Astrocyte (in vitro differentiated cells and primary cell): ENCODE measurements at regions not wholly inside any gene's neighbourhood (a gene's known extent, or its start where the extent isn't known, plus 50 kb on each side); places are given as distances from the start of the nearest gene placed in this dataset.

Source experiments
- DNase-seq: peaks from one replicate; pipeline ENCODE4 v3.0.0-alpha.2; 2010; ENCODE audit warnings: low read depth
- FAIRE-seq: peaks from 2 replicates; lab custom pipeline; 2011; peaks lifted over from hg19 to GRCh38; lab: Jason Lieb, UNC
- H2AFZ ChIP-seq: 2 replicates; pipeline ENCODE4 v1.6.0; 2012; ENCODE audit warnings: low read depth, low read length, inconsistent platforms
- H3K27ac ChIP-seq: 2 replicates; pipeline ENCODE4 v1.5.1; 2011; ENCODE audit warnings: low read depth, low read length, inconsistent platforms
- H3K27me3 ChIP-seq: 2 replicates; pipeline ENCODE4 v1.6.0; 2011; ENCODE audit warnings: low read length, inconsistent platforms; ENCODE audit not compliant: insufficient read depth
- H3K36me3 ChIP-seq: 2 replicates; pipeline ENCODE4 v1.5.1; 2011; ENCODE audit warnings: low read length, inconsistent platforms; ENCODE audit not compliant: insufficient read depth
- H3K4me1 ChIP-seq: 2 replicates; pipeline ENCODE4 v1.5.1; 2011; ENCODE audit warnings: low read length, inconsistent platforms; ENCODE audit not compliant: insufficient read depth
- H3K4me2 ChIP-seq: 2 replicates; pipeline ENCODE4 v1.6.0; 2012; ENCODE audit warnings: low read length, inconsistent platforms
- H3K4me3 ChIP-seq: 2 replicates; pipeline ENCODE4 v1.5.1; 2011; ENCODE audit warnings: low read depth, mild to moderate bottlenecking, low read length, inconsistent platforms; ENCODE audit not compliant: insufficient read depth
- H3K79me2 ChIP-seq: 2 replicates; pipeline ENCODE4 v1.6.0; 2012; ENCODE audit warnings: mild to moderate bottlenecking, low read length, inconsistent platforms; ENCODE audit not compliant: insufficient read depth
- H3K9ac ChIP-seq: 2 replicates; pipeline ENCODE4 v1.6.0; 2012; ENCODE audit warnings: mild to moderate bottlenecking, low read length, inconsistent platforms
- H3K9me3 ChIP-seq: 2 replicates; pipeline ENCODE4 v1.5.1; 2012; ENCODE audit warnings: low read depth, mild to moderate bottlenecking, low read length, inconsistent platforms; ENCODE audit not compliant: insufficient read depth
- H4K20me1 ChIP-seq: 2 replicates; pipeline ENCODE4 v1.6.0; 2012; ENCODE audit warnings: low read length, inconsistent platforms; ENCODE audit not compliant: insufficient read depth
- H3K27ac Mint-ChIP-seq: one replicate; pipeline ENCODE4 v1.8.0; 2021; ENCODE audit warnings: mild to moderate bottlenecking, mixed read lengths; ENCODE audit not compliant: unreplicated experiment
- H3K27me3 Mint-ChIP-seq: one replicate; pipeline ENCODE4 v1.8.0; 2021; ENCODE audit warnings: low read depth, mixed read lengths; ENCODE audit not compliant: unreplicated experiment
- H3K36me3 Mint-ChIP-seq: one replicate; pipeline ENCODE4 v1.8.0; 2021; ENCODE audit warnings: low read depth, mixed read lengths; ENCODE audit not compliant: unreplicated experiment
- H3K4me1 Mint-ChIP-seq: one replicate; pipeline ENCODE4 v1.8.0; 2021; ENCODE audit warnings: low read depth, mixed read lengths; ENCODE audit not compliant: unreplicated experiment
- H3K4me3 Mint-ChIP-seq: one replicate; pipeline ENCODE4 v1.8.0; 2021; ENCODE audit warnings: mild to moderate bottlenecking, moderate library complexity, mixed read lengths; ENCODE audit not compliant: unreplicated experiment
- H3K9me3 Mint-ChIP-seq: one replicate; pipeline ENCODE4 v1.8.0; 2021; ENCODE audit warnings: mild to moderate bottlenecking, mixed read lengths; ENCODE audit not compliant: unreplicated experiment
- CTCF ChIP-seq: IDR thresholded peaks from 2 replicates; pipeline ENCODE4 v1.5.1; 2011; ENCODE audit warnings: low read depth, mild to moderate bottlenecking, inconsistent platforms, low read length, moderate library complexity; ENCODE audit not compliant: insufficient read depth
- EZH2 ChIP-seq: IDR thresholded peaks from 2 replicates; pipeline ENCODE4 v1.6.1; 2012; ENCODE audit warnings: mild to moderate bottlenecking, low read length, inconsistent platforms; ENCODE audit not compliant: insufficient read depth

- no peaks in the 10 kb centered on the region for H3K27me3 Mint-ChIP-seq
- H3K9me3 ChIP-seq: no peaks in the 10 kb centered on the region
These were observed 50.3 kb upstream of the VPS13A start for GRCh38 chr9:77127071-77127470.

More at GRCh38 chr9:77127071-77127470, 50.3 kb upstream of the VPS13A start:
- no peaks in the 10 kb centered on the region for H3K36me3 ChIP-seq
- no peak overlapping the region for H3K27ac ChIP-seq
- DNase-seq (no peak), FAIRE-seq (no peak)
- TF ChIP-seq CTCF (no peak), EZH2 (no peak)
- H3K4me2 ChIP-seq: no peak overlapping the region
- H3K9me3 Mint-ChIP-seq: no peaks in the 10 kb centered on the region
- no peaks in the 10 kb centered on the region for H3K36me3 Mint-ChIP-seq
- no peak overlapping the region for H3K27ac Mint-ChIP-seq
- no peaks in the 10 kb centered on the region for H3K4me1 Mint-ChIP-seq
- H3K79me2 ChIP-seq: no peaks in the 10 kb centered on the region
- no peaks in the 10 kb centered on the region for H3K27me3 ChIP-seq
- no peak overlapping the region for H3K4me3 Mint-ChIP-seq
- H2AFZ ChIP-seq: no peak overlapping the region
- H3K4me3 ChIP-seq: no peak overlapping the region
- no peaks in the 10 kb centered on the region for H4K20me1 ChIP-seq
- H3K4me1 ChIP-seq: no peaks in the 10 kb centered on the region
- H3K9ac ChIP-seq: no peak overlapping the region
